Stimulated activated CD8-positive, alpha-beta memory T cell treated with anti-CD3 and anti-CD28 coated beads, Interleukin-7, amount 100 ng/mL, for 48 hours (primary cell): ENCODE measurements at regions not wholly inside any gene's neighbourhood (a gene's known extent, or its start where the extent isn't known, plus 50 kb on each side); places are given as distances from the start of the nearest gene placed in this dataset.

Source experiments
- DNase-seq, 2 donors: peaks; one replicate each; pipeline ENCODE4 v3.0.0-alpha.2; 2020; ENCODE audit warnings: low read depth in 1 of 2; ENCODE audit errors: extremely low read depth in 1 of 2

DNA sequence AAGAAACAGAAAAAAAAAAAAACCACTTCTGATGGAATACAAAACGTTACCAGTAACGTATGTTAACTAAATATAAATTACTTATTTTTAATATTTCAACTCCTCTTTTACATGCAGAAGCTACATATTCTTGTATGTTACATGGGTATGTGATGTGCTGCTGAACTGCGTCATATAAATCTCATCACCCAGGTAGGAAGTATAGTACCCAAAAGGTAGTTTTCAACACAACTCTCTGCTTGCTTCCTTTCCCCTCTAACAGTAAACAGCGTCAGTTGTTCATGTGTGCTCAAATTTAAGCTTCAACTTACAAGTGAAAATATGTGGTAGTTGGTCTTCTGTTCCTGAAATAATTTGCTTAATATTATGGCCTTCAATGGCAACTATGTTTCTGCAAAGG lies 250.0 kb upstream of the RBMY1B start:
- DNase-seq = no peak

DNA sequence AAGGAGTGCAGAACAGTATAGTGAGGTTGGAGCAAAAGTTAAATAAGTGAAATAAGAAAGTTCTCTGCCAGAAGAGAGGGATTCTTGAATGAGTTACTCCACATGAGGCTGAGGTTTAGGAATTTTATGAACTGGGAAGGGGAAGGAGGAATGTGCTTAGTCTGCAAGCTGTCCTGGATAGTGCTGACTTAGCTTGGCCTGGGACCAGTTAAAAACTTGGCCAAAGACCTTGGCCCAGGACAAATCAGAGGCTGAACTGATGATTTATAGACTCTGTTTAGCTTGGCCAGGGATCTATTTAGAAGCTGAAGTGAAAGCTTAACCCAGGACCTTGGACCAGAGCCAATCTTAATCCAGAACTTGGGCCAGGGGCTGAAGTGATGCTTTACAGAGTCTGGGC lies 244.4 kb upstream of the RBMY1B start:
- no peak for DNase-seq

DNA sequence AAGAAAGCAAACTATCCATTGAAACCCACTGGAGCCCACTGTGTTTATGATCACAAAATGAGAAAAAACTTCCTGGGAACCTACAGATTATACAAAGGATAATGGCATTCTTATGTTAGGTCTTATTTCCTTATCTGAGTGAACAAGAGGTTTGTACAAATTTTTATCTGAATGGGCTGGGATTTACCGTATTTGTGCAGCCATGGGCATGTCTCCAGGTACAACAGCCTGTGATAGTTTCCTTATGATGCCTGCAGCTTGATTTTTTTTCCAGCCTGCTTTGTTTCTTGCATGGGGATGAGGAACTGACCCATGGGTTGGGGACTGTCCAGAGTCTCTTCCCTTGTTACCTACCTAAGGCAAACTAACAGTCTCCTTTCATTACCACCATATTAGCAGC lies 244.0 kb upstream of the RBMY1B start:
- no peak for DNase-seq

DNA sequence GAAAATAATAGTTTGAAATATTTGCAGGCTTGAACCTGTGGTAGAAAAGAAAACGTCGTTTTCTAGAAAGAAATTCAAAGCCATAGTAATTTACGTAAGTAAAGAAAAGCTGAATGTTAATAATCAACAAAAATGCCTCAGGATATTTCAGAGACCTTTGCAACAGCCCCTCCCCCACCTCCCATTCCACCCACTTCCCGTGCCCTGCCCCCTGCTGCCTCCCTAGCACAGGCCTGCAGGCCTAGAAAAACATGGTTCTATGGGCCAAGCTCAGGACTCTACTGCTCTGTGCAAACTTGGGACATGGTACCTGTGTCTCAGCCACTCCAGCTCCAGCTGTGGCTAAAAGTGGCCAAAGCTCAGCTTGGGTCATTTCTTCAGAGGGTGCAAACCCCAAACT lies 223.4 kb upstream of the RBMY1B start:
- DNase-seq = no peak

DNA sequence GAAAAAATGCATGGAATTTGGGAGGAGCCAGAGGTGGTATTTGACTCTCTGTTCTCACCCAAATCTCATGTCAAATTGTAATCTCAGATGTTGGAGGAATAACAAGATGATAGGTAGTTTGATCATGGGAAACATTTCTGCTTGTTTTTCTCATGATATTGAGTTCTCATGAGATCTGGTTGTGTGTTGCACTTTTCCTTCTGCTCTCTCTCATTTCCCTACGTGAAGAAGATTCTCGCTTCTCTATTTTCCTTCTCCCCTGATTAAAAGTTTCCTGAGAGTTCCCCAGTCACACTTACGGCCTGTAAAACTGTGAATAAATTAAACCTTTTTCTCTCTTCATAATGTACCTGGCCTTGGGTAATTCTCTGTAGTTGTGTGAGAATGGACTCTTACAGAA lies 222.2 kb upstream of the RBMY1B start:
- no peak for DNase-seq

DNA sequence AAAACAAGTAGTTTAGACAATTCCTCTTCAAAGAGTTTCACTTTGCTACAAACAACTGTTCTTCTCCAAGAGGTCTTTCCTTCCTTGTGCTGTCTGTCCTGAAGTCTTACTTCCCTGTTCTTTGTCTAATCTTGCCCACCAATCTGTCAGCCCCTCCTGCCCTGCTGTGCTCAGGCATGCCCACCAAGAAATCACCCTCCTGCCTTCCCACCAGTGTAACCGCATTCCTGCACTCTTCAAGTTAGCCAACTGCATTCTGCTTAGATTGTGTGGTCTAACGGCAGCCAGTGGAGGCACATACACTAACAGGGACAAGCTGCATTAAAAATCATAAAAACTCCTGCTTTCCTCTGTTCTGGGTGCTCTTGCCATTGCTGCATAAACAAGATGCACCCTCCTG lies 215.9 kb upstream of the RBMY1B start:
- DNase-seq = no peak

DNA sequence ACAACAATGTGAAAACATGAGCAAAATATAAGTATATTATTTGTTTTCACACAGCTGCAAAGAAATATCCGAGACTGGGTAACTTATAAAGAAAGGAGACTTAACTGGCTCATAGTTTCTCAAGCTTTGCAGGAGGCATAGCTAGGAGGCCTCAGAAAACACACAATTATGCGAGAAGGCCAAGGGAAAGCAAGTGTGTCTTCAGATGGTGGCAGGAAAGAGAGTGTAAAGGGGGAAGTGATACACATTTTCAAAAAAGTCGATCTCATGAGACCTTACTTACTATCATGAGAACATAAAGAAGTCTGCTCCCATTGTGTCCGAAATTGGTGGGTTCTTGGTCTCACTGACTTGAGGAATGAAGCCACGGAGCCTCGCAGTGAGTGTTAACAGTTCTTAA lies 208.9 kb upstream of the RBMY1B start:
- no peak for DNase-seq

DNA sequence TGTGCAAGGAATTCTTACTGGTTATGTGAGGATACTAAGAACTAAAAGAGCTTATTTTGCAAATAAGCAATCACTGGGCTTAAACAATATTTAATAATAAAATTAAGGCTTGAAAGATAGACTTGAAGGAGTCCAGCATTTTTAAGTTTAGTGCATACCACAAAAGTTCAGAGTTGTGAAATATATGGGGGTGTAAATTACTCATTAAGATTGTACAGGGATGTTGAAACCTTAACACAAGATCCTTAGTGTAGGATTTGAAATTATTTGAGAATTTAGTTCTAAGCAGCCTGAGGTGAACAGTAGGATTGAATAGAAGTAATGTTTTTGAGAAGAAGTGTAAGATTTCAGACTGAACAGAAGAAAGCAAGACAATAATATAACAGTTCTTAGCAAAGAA lies 195.8 kb upstream of the RBMY1B start:
- DNase-seq = no peak
